ENCODE measurements at regions not wholly inside any gene's neighbourhood (a gene's known extent, or its start where the extent isn't known, plus 50 kb on each side); places are given as distances from the start of the nearest gene placed in this dataset.

DNA sequence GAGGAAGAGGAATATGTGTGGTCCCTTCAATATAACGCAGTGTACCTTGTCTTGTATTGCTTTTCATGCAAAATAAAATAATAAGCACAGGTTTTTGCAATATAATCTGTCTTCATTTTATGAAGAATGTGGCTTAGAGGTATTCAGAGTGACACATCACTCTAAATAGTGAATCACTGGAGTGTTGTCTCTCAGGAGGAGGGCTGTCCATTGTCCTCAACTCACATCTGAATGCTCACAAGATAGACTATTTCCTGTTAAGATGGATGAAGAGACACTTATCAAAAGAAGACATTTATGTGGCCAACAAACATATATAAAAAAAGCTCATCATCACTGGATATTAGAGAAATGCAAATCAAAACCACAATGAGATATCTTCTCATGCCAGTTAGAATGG lies 1147.5 kb upstream of the C9orf72 start:
- TF ChIP-seq, protein P1, sequence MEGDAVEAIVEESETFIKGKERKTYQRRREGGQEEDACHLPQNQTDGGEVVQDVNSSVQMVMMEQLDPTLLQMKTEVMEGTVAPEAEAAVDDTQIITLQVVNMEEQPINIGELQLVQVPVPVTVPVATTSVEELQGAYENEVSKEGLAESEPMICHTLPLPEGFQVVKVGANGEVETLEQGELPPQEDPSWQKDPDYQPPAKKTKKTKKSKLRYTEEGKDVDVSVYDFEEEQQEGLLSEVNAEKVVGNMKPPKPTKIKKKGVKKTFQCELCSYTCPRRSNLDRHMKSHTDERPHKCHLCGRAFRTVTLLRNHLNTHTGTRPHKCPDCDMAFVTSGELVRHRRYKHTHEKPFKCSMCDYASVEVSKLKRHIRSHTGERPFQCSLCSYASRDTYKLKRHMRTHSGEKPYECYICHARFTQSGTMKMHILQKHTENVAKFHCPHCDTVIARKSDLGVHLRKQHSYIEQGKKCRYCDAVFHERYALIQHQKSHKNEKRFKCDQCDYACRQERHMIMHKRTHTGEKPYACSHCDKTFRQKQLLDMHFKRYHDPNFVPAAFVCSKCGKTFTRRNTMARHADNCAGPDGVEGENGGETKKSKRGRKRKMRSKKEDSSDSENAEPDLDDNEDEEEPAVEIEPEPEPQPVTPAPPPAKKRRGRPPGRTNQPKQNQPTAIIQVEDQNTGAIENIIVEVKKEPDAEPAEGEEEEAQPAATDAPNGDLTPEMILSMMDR (IDR thresholded peaks at IDR 0.05; ENCODE audit: low read depth, low read length), result no peak
- H3K4me3 ChIP-seq (ENCODE audit: low read depth, low read length), result no peak overlapping the region

DNA sequence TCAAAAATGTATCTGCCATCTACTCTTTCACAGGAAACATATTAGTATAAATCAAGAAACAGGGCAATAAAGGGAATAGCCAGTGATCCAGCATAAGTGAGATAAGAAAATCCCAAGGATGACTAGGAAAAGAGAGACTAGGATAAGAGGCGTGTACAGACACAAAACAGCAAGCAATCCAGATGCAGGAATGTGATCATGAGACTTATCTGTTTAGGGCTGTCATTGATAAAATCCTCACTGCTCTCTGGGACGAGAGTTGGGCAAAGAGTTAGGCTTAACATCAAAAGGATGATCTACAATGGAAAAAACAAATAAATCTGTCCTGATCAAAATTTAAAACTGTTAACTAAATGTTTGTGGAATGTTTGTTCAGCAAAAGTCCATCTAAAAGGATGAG lies 1156.8 kb upstream of the C9orf72 start:
- TF ChIP-seq, protein P1 (IDR thresholded peaks at IDR 0.05; ENCODE audit: low read depth, low read length), result no peak

DNA sequence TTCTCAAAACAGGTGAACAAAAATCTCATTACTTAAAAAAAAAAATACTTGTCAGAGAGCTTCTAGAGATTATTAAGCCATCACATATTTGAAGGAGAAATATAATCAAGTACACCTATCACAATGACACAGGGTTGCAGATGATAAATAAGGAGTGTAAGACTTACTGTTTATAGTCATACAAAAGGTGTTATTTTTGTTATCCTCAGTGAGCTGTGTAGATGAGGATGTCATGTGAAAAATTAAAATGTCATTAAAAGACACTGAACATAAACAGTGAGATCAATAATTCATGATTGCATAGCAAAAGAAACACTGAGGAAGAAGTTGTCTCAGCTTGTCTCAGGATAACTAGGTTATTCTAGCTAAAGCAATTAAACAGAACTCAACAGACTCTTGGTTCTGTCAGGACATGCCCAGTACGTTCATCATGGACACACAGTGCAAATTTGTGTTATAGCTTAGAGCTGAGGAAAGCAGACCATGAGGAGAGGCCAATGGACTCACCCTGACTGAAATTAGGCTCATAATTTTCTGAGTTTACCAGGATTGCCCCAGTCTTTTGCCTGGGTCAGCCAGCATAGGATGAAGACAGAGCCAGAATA lies 1162.6 kb upstream of the C9orf72 start:
- TF ChIP-seq, protein P1 (IDR thresholded peaks at IDR 0.05; ENCODE audit: low read depth, low read length), result no peak

More for the DNA sequence above, 1156.8 kb upstream of the C9orf72 start:
- no peak overlapping the region for H3K4me3 ChIP-seq (ENCODE audit: low read depth, low read length)

DNA sequence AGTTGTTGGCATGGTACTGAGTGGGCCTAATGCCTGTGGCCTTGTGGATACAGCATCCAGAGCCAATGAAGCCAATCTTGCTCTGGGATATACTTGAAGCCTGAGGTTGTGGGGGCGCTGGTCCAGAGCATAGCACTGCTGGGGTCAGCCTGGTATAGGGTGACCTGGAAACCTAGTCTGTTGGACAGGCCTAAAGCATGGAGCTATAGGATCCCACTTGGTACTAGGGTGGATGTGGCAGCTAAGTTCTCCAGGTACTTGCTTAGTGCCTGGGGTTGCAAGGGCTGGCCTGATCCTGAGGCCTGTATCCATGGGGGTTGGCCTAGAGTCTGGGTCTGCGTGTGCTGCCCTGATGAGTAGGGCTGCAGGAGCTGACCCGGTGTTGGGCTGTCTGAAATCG lies 1168.2 kb upstream of the C9orf72 start:
- TF ChIP-seq, protein P1 (IDR thresholded peaks at IDR 0.05; ENCODE audit: low read depth, low read length), result no peak
- no peak overlapping the region for H3K4me3 ChIP-seq (ENCODE audit: low read depth, low read length)

More for the DNA sequence above, 1162.6 kb upstream of the C9orf72 start:
- H3K4me3 ChIP-seq (ENCODE audit: low read depth, low read length), result no peak overlapping the region

DNA sequence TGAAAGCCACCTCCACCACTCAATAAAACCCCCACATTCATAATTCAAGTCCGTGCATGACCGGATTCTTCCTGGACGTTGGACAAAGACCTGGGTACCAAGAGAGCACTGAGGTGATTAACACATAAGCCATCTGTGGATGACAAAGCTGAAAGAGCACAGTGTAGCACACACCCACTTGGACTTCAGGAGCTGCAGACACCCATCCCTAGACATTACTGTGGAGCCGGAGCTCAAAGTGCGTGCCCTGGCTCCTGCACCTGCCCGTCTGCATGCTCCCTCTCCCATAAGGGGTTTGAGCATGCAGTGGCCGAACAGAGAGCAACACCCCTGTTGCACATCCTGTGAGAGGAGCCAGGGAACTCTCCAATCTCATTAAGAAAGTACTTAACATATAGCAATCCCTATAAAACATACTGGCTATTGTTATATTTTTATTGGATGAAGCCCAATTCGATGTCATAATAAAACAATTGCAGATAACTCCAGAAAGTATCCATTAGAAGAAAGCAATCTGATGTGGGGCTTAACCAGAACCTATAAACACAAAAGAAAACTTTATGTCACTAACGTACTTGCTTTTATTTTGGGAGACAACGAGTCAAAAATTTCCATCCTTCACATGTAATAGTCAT lies 1174.2 kb upstream of the C9orf72 start:
- TF ChIP-seq, protein P1 (IDR thresholded peaks at IDR 0.05; ENCODE audit: low read depth, low read length), result no peak
- no peak overlapping the region for H3K4me3 ChIP-seq (ENCODE audit: low read depth, low read length)

DNA sequence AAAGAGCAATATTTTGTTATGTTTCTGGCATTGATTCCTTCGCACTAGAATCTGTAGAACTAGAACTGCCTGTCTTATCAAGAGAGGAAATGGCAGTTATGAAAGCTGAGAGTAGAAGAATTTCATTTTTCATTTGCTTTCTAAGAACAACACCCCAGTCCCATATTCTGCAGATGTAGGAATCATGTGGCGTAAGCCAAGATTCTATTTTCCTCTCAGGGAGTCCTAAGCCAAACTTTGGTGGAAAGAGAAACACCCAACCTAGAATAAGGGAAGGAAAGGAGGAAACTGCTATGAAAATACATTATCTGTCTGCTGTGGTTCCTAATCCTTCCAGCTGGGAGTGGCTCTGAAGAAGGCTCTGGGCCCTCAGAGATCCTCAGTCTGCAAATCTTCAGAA lies 1176.9 kb upstream of the C9orf72 start:
- H3K4me3 ChIP-seq (ENCODE audit: low read depth, low read length), result no peak overlapping the region
- TF ChIP-seq, protein P1 (IDR thresholded peaks at IDR 0.05; ENCODE audit: low read depth, low read length), result no peak

DNA sequence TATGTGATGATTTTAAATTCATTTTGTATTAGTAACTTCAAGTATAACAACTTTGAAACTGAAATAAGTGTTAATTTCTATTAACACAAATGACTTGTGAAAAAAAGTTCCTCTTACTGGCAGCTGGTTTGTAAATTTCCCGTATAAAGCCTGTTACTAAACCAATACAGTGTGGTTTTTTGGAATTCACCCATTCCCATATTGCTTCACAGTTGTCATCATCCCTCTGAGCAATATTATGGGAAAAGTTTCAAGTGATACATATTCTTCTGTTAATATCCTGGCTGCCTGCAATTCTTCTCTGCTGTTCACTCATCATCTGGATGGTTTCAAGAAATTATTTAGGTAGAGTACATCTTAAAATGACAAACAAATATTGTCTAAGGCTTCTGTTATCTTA lies 1185.1 kb upstream of the C9orf72 start:
- H3K4me3 ChIP-seq (ENCODE audit: low read depth, low read length), result no peak overlapping the region
- TF ChIP-seq, protein P1 (IDR thresholded peaks at IDR 0.05; ENCODE audit: low read depth, low read length), result no peak

Measured in WI38 (cell line).